ENCODE measurements at regions not wholly inside any gene's neighbourhood (a gene's known extent, or its start where the extent isn't known, plus 50 kb on each side); places are given as distances from the start of the nearest gene placed in this dataset.
A peak's percentile ranks its signal among the peaks of the same experiment; 100 is the strongest.
"Not testable (repeated sequence)": the region's sequence is repeated elsewhere in the genome, so short reads cannot be mapped to it uniquely, and the experiment has no call there.

GRCh38 chr18:67766930-67767329 is 250.4 kb upstream of the DSEL start:
- no peaks in the 10 kb centered on the region for H4K20me1 ChIP-seq (ENCODE audit: control insufficient read depth, extremely low read depth, insufficient read depth, low read length)
- no peak overlapping the region for H2AFZ ChIP-seq (ENCODE audit: low read length)
- H3K27ac ChIP-seq (ENCODE audit: insufficient read depth, low read length), result no peak overlapping the region
- H3K4me1 ChIP-seq (ENCODE audit: control insufficient read depth, extremely low read depth, insufficient read depth, low read length), result peaks cover 6% of the 10 kb centered on the region
- no peak for TF ChIP-seq EZH2 (IDR thresholded peaks at IDR 0.05; ENCODE audit: low read length, missing control alignments)
- TF ChIP-seq CTCF (conservative IDR thresholded peaks at IDR 0.05 in 1 of 2, IDR thresholded peaks at IDR 0.05 in 1 of 2; ENCODE audit: low read depth in 1 of 2, low read length in 2 of 2), result no peak
- H3K4me2 ChIP-seq (ENCODE audit: extremely low read depth, insufficient read depth, low read length), result no peak overlapping the region
- H3K9ac ChIP-seq (ENCODE audit: insufficient read depth, low read length), result no peak overlapping the region
- H3K27me3 ChIP-seq (ENCODE audit: control insufficient read depth, insufficient read depth, low read length), result no peaks in the 10 kb centered on the region
- no peak overlapping the region for H3K4me3 ChIP-seq (replicated peaks in 1 of 4; ENCODE audit: control extremely low read depth in 1 of 4, insufficient read depth in 1 of 4, low read depth in 3 of 4, low read length in 4 of 4)
- no peaks in the 10 kb centered on the region for H3K9me3 ChIP-seq (ENCODE audit: control insufficient read depth, insufficient read depth, low read depth, low read length)
- peak; percentile 82 to 92 for DNase-seq (ENCODE audit: low read depth in 2 of 2)
- no peaks in the 10 kb centered on the region for H3K36me3 ChIP-seq (ENCODE audit: control insufficient read depth, insufficient read depth, low read length)
- H3K79me2 ChIP-seq (ENCODE audit: control insufficient read depth, insufficient read depth, low read length), result no peaks in the 10 kb centered on the region

- not testable (repeated sequence) for H3K9ac ChIP-seq (ENCODE audit: insufficient read depth, low read length); H4K20me1 ChIP-seq (ENCODE audit: control insufficient read depth, extremely low read depth, insufficient read depth, low read length); H3K4me1 ChIP-seq (ENCODE audit: control insufficient read depth, extremely low read depth, insufficient read depth, low read length); H3K79me2 ChIP-seq (ENCODE audit: control insufficient read depth, insufficient read depth, low read length); H3K27me3 ChIP-seq (ENCODE audit: control insufficient read depth, insufficient read depth, low read length); H3K36me3 ChIP-seq (ENCODE audit: control insufficient read depth, insufficient read depth, low read length); H3K27ac ChIP-seq (ENCODE audit: insufficient read depth, low read length); H2AFZ ChIP-seq (ENCODE audit: low read length); H3K9me3 ChIP-seq (ENCODE audit: control insufficient read depth, insufficient read depth, low read depth, low read length); DNase-seq (ENCODE audit: low read depth in 2 of 2); H3K4me2 ChIP-seq (ENCODE audit: extremely low read depth, insufficient read depth, low read length); H3K4me3 ChIP-seq (replicated peaks in 1 of 4; ENCODE audit: control extremely low read depth in 1 of 4, insufficient read depth in 1 of 4, low read depth in 3 of 4, low read length in 4 of 4)
Observed at GRCh38 chr18:67752211-67752610, 235.7 kb upstream of the DSEL start.

GRCh38 chr18:67742954-67743353 is 226.4 kb upstream of the DSEL start:
- Histone ChIP-seq H3K27me3 (ENCODE audit: control insufficient read depth, insufficient read depth, low read length) (no peaks in the 10 kb centered on the region), H3K27ac (ENCODE audit: insufficient read depth, low read length) (no peak overlapping the region), H3K36me3 (ENCODE audit: control insufficient read depth, insufficient read depth, low read length) (no peaks in the 10 kb centered on the region), H3K4me1 (ENCODE audit: control insufficient read depth, extremely low read depth, insufficient read depth, low read length) (no peaks in the 10 kb centered on the region), H3K4me3 (replicated peaks in 1 of 4; ENCODE audit: control extremely low read depth in 1 of 4, insufficient read depth in 1 of 4, low read depth in 3 of 4, low read length in 4 of 4) (no peak overlapping the region), H3K9ac (ENCODE audit: insufficient read depth, low read length) (no peak overlapping the region), H3K79me2 (ENCODE audit: control insufficient read depth, insufficient read depth, low read length) (no peaks in the 10 kb centered on the region), H4K20me1 (ENCODE audit: control insufficient read depth, extremely low read depth, insufficient read depth, low read length) (no peaks in the 10 kb centered on the region), H2AFZ (ENCODE audit: low read length) (no peak overlapping the region), H3K9me3 (ENCODE audit: control insufficient read depth, insufficient read depth, low read depth, low read length) (no peaks in the 10 kb centered on the region), H3K4me2 (ENCODE audit: extremely low read depth, insufficient read depth, low read length) (no peak overlapping the region)
- TF ChIP-seq EZH2 (IDR thresholded peaks at IDR 0.05; ENCODE audit: low read length, missing control alignments) (no peak), CTCF (conservative IDR thresholded peaks at IDR 0.05 in 1 of 2, IDR thresholded peaks at IDR 0.05 in 1 of 2; ENCODE audit: low read depth in 1 of 2, low read length in 2 of 2) (no peak)
- DNase-seq (ENCODE audit: low read depth in 2 of 2), result peak in 1 of 2 donors; percentile 37
